Neural progenitor cell (in vitro differentiated cells): ENCODE measurements at regions not wholly inside any gene's neighbourhood (a gene's known extent, or its start where the extent isn't known, plus 50 kb on each side); places are given as distances from the start of the nearest gene placed in this dataset.

Source experiments
- DNase-seq: peaks from one replicate; pipeline ENCODE4 v3.0.0-alpha.2; 2016; ENCODE audit warnings: low spot score
- H2AFZ ChIP-seq: fragments of 200-600 bp; sonication (generic); replicated peaks from 2 replicates; pipeline ENCODE4 v1.6.1; 2016; ENCODE audit warnings: antibody characterized with exemption
- H3F3A ChIP-seq: fragments of 200-600 bp; sonication (generic); 2 replicates; pipeline ENCODE4 v1.6.1; 2016; ENCODE audit warnings: antibody characterized with exemption, low read depth
- H3K27ac ChIP-seq: fragments of 200-600 bp; sonication (generic); 2 replicates; pipeline ENCODE4 v1.5.1; 2016; ENCODE audit warnings: mild to moderate bottlenecking
- H3K27me3 ChIP-seq: fragments of 200-600 bp; sonication (generic); 2 replicates; pipeline ENCODE4 v1.6.1; 2016; ENCODE audit warnings: mild to moderate bottlenecking, moderate library complexity
- H3K36me3 ChIP-seq: fragments of 200-600 bp; sonication (generic); 2 replicates; pipeline ENCODE4 v1.5.1; 2016
- H3K4me1 ChIP-seq: fragments of 200-600 bp; sonication (generic); 2 replicates; pipeline ENCODE4 v1.6.1; 2016; ENCODE audit warnings: mixed run types
- H3K4me2 ChIP-seq: fragments of 200-600 bp; sonication (generic); 2 replicates; pipeline ENCODE4 v1.6.1; 2016
- H3K4me3 ChIP-seq: fragments of 200-600 bp; sonication (generic); 2 replicates; pipeline ENCODE4 v1.5.1; 2016
- H3K79me2 ChIP-seq: fragments of 200-600 bp; sonication (generic); 2 replicates; pipeline ENCODE4 v1.6.1; 2016; ENCODE audit warnings: low read depth
- H3K9ac ChIP-seq: fragments of 200-600 bp; sonication (generic); 2 replicates; pipeline ENCODE4 v1.6.1; 2016
- H3K9me3 ChIP-seq: fragments of 200-600 bp; sonication (generic); 2 replicates; pipeline ENCODE4 v1.5.1; 2016; ENCODE audit warnings: low read depth
- H4K20me1 ChIP-seq: fragments of 200-600 bp; sonication (generic); 2 replicates; pipeline ENCODE4 v1.6.1; 2016; ENCODE audit warnings: low read depth
- H3K27ac Mint-ChIP-seq: 3 replicates; pipeline ENCODE4 v1.8.0; 2021; ENCODE audit warnings: mixed read lengths
- H3K27me3 Mint-ChIP-seq: 2 replicates; pipeline ENCODE4 v1.8.0; 2022; ENCODE audit warnings: low read depth, mild to moderate bottlenecking, inconsistent platforms, moderate library complexity, mixed read lengths; ENCODE audit not compliant: insufficient read depth
- H3K36me3 Mint-ChIP-seq: 3 replicates; pipeline ENCODE4 v1.8.0; 2021; ENCODE audit warnings: mixed read lengths
- H3K4me1 Mint-ChIP-seq: 3 replicates; pipeline ENCODE4 v1.8.0; 2021; ENCODE audit warnings: mixed read lengths
- H3K4me3 Mint-ChIP-seq: 3 replicates; pipeline ENCODE4 v1.8.0; 2021; ENCODE audit warnings: mild to moderate bottlenecking, moderate library complexity, mixed read lengths
- H3K9me3 Mint-ChIP-seq: 3 replicates; pipeline ENCODE4 v1.8.0; 2020; ENCODE audit warnings: mixed read lengths
- EZH2 ChIP-seq: fragments of 200-600 bp; sonication (generic); IDR thresholded peaks from 2 replicates; pipeline ENCODE4 v1.6.1; 2017; ENCODE audit warnings: antibody characterized with exemption, mild to moderate bottlenecking, moderate library complexity
- EZH2phosphoT487 ChIP-seq: fragments of 200-600 bp; sonication (generic); IDR thresholded peaks from 2 replicates; pipeline ENCODE4 v1.6.1; 2017; ENCODE audit warnings: antibody characterized with exemption
- TF ChIP-seq, protein P1 (sequence below): fragments of 200-600 bp; sonication (generic); IDR thresholded peaks from 2 replicates; pipeline ENCODE4 v1.5.1; 2017; ENCODE audit warnings: antibody characterized with exemption, mild to moderate bottlenecking

DNA sequence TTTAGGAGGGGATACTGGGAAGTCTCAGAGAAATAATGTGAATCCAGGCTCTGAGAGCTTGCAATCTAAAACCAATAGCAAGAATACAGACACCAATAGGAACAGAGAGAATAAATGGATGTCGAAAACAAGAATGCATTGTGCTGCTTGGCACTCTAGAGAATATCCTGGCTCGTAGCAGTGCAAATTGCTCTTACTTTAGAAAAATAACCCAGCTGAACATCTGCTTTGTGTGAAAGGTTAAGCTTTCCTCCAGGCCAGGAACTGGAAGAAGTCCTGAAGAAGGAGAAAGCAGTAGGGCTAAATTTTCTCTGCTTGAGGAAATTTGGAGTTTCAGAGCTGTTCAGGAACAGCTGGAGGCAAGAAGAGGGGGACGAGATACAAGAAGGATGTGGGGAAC lies 382.3 kb downstream of the HHIPL2 start:
- no peak overlapping the region for H2AFZ ChIP-seq
- no peak overlapping the region for H3K4me3 ChIP-seq
- peaks cover 5% of the 10 kb centered on the region for H3K9me3 Mint-ChIP-seq
- H4K20me1 ChIP-seq: no peaks in the 10 kb centered on the region
- no peak for DNase-seq
- no peaks in the 10 kb centered on the region for H3K36me3 Mint-ChIP-seq
- no peaks in the 10 kb centered on the region for H3K79me2 ChIP-seq
- no peaks in the 10 kb centered on the region for H3K36me3 ChIP-seq
- peaks cover 4% of the 10 kb centered on the region for H3K27me3 Mint-ChIP-seq
- no peak overlapping the region for H3K4me2 ChIP-seq
- no peak for TF ChIP-seq EZH2phosphoT487
- TF ChIP-seq, protein P1, sequence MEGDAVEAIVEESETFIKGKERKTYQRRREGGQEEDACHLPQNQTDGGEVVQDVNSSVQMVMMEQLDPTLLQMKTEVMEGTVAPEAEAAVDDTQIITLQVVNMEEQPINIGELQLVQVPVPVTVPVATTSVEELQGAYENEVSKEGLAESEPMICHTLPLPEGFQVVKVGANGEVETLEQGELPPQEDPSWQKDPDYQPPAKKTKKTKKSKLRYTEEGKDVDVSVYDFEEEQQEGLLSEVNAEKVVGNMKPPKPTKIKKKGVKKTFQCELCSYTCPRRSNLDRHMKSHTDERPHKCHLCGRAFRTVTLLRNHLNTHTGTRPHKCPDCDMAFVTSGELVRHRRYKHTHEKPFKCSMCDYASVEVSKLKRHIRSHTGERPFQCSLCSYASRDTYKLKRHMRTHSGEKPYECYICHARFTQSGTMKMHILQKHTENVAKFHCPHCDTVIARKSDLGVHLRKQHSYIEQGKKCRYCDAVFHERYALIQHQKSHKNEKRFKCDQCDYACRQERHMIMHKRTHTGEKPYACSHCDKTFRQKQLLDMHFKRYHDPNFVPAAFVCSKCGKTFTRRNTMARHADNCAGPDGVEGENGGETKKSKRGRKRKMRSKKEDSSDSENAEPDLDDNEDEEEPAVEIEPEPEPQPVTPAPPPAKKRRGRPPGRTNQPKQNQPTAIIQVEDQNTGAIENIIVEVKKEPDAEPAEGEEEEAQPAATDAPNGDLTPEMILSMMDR: no peak
- H3K27ac Mint-ChIP-seq: no peak overlapping the region
- no peaks in the 10 kb centered on the region for H3F3A ChIP-seq
- H3K27ac ChIP-seq: no peak overlapping the region
- no peaks in the 10 kb centered on the region for H3K27me3 ChIP-seq
- no peaks in the 10 kb centered on the region for H3K4me1 ChIP-seq
- no peaks in the 10 kb centered on the region for H3K4me1 Mint-ChIP-seq
- H3K9me3 ChIP-seq: no peaks in the 10 kb centered on the region
- H3K9ac ChIP-seq: no peak overlapping the region
- no peak overlapping the region for H3K4me3 Mint-ChIP-seq

DNA sequence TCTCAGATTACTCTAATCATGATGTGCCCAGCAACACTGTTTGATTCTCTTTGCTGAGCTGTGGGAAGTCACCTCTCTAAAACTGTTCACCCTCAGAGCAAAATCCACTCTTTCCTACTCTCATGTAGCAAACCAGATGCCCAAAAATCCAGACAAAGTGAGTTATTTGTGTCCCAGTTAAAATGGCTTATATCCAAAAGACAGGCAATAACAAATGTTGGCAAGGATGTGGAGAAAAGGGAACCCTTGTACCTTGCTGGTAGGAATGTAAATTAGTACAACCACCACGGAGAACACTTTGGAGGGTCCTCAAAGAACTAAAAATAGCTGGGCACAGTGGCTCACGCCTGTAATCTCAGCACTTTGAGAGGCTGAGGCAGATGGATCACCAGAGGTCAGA lies 384.0 kb downstream of the HHIPL2 start:
- Histone ChIP-seq H3K4me2 (no peak overlapping the region), H3K27me3 (no peaks in the 10 kb centered on the region), H3K4me3 (no peak overlapping the region), H2AFZ (no peak overlapping the region), H3F3A (no peaks in the 10 kb centered on the region), H4K20me1 (no peaks in the 10 kb centered on the region), H3K9ac (no peak overlapping the region), H3K27ac (no peak overlapping the region), H3K36me3 (no peaks in the 10 kb centered on the region), H3K4me1 (no peaks in the 10 kb centered on the region), H3K79me2 (no peaks in the 10 kb centered on the region), H3K9me3 (no peaks in the 10 kb centered on the region)
- Mint-ChIP-seq H3K36me3 (no peaks in the 10 kb centered on the region), H3K9me3 (peaks cover 2% of the 10 kb centered on the region), H3K4me1 (no peaks in the 10 kb centered on the region), H3K27me3 (peaks cover 2% of the 10 kb centered on the region), H3K4me3 (no peak overlapping the region), H3K27ac (no peak overlapping the region)
- DNase-seq: no peak
- TF ChIP-seq EZH2phosphoT487 (no peak), EZH2 (no peak)
- TF ChIP-seq, protein P1: no peak

DNA sequence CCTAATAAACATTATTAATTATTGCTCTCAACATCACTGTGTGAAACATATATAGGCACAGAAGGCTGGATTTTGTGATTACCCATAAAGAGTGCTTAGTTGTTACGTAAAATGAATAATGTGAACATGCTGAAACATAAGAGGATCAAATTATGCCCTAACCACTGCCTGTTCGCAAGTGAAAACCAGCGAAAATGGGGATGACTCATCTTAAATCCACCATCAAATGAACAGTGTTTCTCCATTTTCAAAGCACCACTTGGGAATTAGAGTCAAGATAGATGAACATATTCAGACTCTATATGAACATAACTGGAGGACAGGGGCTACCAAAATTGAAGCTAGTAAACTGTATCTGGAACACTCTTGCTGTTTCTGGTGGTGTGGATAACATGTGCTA lies 386.2 kb downstream of the HHIPL2 start:
- peaks cover 2% of the 10 kb centered on the region for H3K27me3 Mint-ChIP-seq
- Histone ChIP-seq H4K20me1 (no peaks in the 10 kb centered on the region), H3K4me3 (no peak overlapping the region), H3K27me3 (no peaks in the 10 kb centered on the region), H3K4me2 (no peak overlapping the region), H3K79me2 (no peaks in the 10 kb centered on the region), H2AFZ (no peak overlapping the region), H3K9me3 (no peaks in the 10 kb centered on the region), H3K36me3 (no peaks in the 10 kb centered on the region), H3F3A (no peaks in the 10 kb centered on the region), H3K27ac (no peak overlapping the region), H3K9ac (no peak overlapping the region), H3K4me1 (no peaks in the 10 kb centered on the region)
- H3K36me3 Mint-ChIP-seq: no peaks in the 10 kb centered on the region
- no peak for DNase-seq
- H3K4me1 Mint-ChIP-seq: no peaks in the 10 kb centered on the region
- H3K9me3 Mint-ChIP-seq: peaks cover 10% of the 10 kb centered on the region
- TF ChIP-seq, protein P1: no peak
- TF ChIP-seq EZH2phosphoT487 (no peak), EZH2 (no peak)
- no peak overlapping the region for H3K27ac Mint-ChIP-seq
- no peak overlapping the region for H3K4me3 Mint-ChIP-seq

- Histone ChIP-seq H3K4me2 (no peak overlapping the region), H4K20me1 (no peaks in the 10 kb centered on the region), H3K36me3 (no peaks in the 10 kb centered on the region), H3F3A (no peaks in the 10 kb centered on the region), H3K9ac (no peak overlapping the region), H3K4me3 (no peak overlapping the region), H3K79me2 (no peaks in the 10 kb centered on the region), H3K9me3 (no peaks in the 10 kb centered on the region), H3K27ac (no peak overlapping the region), H2AFZ (no peak overlapping the region), H3K27me3 (no peaks in the 10 kb centered on the region), H3K4me1 (no peaks in the 10 kb centered on the region)
- no peak for DNase-seq
- TF ChIP-seq EZH2: no peak
- no peak for TF ChIP-seq EZH2phosphoT487
- TF ChIP-seq, protein P1: no peak
- no peaks in the 10 kb centered on the region for H3K36me3 Mint-ChIP-seq
- no peak overlapping the region for H3K27ac Mint-ChIP-seq
- H3K4me3 Mint-ChIP-seq: no peak overlapping the region
- no peaks in the 10 kb centered on the region for H3K4me1 Mint-ChIP-seq
- H3K9me3 Mint-ChIP-seq: peaks cover 13% of the 10 kb centered on the region
- no peaks in the 10 kb centered on the region for H3K27me3 Mint-ChIP-seq
Measured at GRCh38 chr1:222157612-222158011, 390.3 kb downstream of the HHIPL2 start.
